ENCODE measurements at regions not wholly inside any gene's neighbourhood (a gene's known extent, or its start where the extent isn't known, plus 50 kb on each side); places are given as distances from the start of the nearest gene placed in this dataset.
"Not testable (repeated sequence)": the region's sequence is repeated elsewhere in the genome, so short reads cannot be mapped to it uniquely, and the experiment has no call there.

DNA sequence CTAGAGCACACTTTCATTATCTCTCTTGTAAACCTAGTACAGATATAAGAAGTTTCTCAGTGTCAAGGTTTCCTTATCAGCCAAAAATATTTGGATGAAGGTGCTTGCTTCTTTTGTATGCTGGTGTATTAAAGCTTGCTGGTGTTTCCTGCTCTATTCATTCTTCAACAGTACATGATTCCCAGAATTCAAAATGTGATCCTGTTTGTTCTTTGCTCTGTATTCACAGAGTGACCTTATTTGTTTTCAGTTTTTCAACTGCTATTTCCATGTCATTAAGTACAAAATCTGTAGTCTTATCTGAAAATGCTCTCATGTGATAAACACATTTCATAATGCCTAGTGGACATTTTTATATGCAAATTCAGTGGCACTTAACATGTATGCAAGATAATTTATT, 1185.8 kb downstream of the SUCLG1 start:
- DNase-seq (ENCODE audit: low spot score), result no peak

DNA sequence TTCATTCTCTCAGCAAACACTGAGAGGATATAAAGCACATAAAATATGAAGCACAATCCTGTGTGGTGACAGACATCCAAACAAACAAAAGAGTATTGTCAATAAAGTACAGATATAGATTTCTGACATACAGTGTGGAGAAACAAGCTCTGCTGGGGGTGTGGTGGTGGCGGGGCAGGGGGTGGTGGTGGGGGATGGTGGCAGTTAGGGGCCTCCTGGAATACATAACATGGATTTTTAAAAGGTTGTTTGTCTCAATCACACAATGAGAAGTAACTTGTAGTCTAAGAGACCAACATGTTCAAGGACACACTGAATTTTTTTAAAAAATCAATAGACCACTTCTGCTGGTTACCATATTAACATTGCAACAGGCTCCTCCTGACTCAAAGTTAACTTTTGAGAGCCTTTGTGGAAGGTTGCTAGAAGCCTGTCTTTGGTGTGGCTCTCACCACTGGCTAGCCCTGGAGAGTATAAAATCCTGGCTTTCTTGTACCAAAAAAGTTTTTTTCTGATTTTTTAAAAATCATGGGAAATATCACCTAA, 1197.4 kb downstream of the SUCLG1 start:
- no peak for DNase-seq (ENCODE audit: low spot score)

GRCh38 chr2:83253848-83254247, 1205.2 kb downstream of the SUCLG1 start:
- no peak for DNase-seq (ENCODE audit: low spot score)

DNA sequence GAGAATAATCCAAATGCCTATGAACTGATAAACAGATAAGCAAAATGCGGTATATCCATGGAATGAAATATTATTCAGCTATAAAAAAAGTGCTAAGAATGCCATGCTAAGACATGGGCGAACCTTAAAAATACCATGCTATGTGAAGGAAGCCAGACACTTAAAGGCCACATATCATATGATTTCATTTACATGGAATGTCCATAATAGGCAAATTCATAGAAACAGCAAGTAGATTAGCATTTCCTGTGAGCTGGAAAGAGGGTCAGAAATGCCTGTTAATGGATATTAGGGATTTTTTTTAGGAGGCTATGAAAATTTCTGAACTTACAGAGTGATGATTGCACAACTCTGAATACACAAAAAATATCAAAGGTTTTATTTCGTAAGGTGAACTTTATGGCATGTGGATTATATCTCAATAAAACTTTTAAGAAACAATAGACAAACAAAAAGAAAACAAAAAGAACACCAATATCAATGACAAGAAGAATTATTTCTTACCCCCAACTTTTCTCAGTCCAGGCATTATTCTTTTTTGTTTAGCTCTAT, 1207.7 kb downstream of the SUCLG1 start:
- DNase-seq (ENCODE audit: low spot score), result no peak

GRCh38 chr2:83245806-83246537, 1213.1 kb downstream of the SUCLG1 start:
- not testable (repeated sequence) for DNase-seq (ENCODE audit: low spot score)

- DNase-seq (ENCODE audit: low spot score), result no peak
These were observed 1218.5 kb downstream of the SUCLG1 start for GRCh38 chr2:83240611-83241010.

DNA sequence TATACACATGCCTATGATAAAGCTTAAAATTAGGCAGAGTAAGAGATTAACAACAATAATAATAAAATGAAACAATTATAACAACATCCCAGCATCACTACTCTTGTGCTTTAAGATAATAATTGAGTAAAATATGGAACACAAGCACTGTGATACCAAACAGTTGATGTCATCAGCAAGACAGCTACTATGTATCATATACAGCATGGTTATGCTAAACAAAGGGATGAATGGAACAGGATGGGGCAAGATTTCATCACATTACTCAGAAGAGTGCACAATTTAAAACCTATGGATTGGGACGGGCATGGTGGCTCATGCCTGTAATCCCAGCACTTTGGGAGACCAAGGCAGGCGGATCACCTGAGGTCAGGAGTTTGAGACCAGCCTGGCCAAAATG, 1221.0 kb downstream of the SUCLG1 start:
- no peak for DNase-seq (ENCODE audit: low spot score)

GRCh38 chr2:83234246-83234645, 1224.8 kb downstream of the SUCLG1 start:
- no peak for DNase-seq (ENCODE audit: low spot score)

- DNase-seq (ENCODE audit: low spot score), result no peak
These were observed 1225.3 kb downstream of the SUCLG1 start for GRCh38 chr2:83233781-83234180.

DNA sequence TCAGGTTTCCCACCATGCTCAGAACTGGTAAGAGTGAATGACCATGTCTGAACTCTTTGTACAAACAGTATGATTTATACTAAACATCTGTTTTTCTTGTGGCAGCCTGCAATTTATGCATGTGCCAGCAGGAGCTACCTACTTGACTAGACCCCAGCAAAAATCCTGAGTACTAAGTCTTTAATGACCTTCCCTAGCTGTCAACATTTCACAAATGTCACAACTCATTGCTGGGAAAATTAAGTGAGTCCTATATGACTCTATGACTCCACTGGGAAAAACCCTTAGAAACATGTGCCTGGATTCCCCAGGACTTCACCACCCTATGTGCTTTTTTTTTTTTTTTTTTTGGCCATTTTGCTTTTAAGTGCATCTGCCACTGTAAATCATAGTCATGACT, 1225.8 kb downstream of the SUCLG1 start:
- no peak for DNase-seq (ENCODE audit: low spot score)

DNA sequence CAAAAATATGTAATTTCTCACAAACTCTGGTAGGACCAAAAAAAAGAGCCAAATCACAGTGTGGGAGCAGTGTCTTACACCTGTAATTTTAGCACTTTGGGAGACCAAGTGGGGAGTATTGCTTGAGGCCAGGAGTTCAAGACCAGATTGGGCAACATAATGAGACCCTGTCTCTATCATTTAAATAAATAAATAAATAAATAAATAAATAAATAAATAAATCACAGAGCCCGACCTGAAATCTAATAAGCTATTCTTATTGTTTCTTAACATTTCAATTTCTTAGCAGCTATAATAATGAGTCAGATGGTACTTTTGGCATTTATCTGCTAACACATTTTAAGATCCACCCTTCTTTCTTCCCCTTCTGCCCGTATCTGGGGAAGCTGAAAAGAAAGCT, 1229.6 kb downstream of the SUCLG1 start:
- DNase-seq (ENCODE audit: low spot score), result no peak

DNA sequence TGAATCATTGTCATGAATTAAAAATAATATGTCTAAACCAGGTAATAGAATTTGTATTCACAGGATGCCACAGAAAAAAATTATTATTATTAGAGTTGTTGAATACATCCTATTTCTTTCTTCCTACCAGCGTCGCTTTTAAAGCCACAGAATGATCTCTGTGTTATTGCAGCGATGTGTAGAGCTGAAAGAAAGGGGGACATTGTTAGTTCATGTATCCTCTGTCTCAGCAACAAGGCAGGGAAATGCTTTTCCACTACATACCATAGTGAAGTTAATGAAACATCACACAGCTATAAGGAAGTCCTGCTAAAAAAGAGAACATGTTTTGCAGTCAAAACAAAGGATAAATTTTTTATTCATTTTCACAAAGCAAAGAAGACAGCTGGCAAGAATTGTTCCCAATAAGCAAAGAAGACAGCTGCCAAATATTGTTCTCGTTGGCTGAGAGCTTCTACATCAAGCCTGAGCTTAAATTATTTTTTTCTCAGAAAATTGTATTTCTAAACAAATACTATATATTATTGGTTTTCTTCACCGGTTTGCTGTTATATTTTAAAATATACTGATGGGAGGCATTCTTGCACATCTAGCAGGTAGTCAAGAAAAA, 1234.4 kb downstream of the SUCLG1 start:
- no peak for DNase-seq (ENCODE audit: low spot score)

GRCh38 chr2:83221258-83221657, 1237.8 kb downstream of the SUCLG1 start:
- DNase-seq (ENCODE audit: low spot score), result no peak

GRCh38 chr2:83217854-83218253, 1241.2 kb downstream of the SUCLG1 start:
- DNase-seq (ENCODE audit: low spot score), result no peak

DNA sequence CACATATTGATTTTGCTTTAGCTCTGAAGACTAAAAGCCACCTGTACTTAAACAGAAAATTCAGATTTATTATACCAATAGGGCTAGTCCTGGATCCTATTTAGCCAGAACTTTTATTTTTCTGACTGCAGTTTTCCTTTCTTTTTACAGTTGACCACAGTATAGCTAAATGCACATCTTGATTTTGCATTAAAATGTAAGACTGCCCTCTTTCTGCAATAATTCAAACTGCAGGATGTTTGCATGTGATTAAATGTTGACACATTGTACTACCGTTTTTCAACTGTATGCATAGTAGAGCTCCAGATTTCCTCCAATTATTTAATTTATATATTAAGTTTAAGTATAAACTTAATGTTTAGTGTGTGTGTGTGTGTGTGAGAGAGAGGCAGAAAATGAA, 1262.9 kb downstream of the SUCLG1 start:
- peak; percentile 65 for DNase-seq (ENCODE audit: low spot score)

GRCh38 chr2:83191316-83191715, 1267.8 kb downstream of the SUCLG1 start:
- DNase-seq (ENCODE audit: low spot score), result no peak

DNA sequence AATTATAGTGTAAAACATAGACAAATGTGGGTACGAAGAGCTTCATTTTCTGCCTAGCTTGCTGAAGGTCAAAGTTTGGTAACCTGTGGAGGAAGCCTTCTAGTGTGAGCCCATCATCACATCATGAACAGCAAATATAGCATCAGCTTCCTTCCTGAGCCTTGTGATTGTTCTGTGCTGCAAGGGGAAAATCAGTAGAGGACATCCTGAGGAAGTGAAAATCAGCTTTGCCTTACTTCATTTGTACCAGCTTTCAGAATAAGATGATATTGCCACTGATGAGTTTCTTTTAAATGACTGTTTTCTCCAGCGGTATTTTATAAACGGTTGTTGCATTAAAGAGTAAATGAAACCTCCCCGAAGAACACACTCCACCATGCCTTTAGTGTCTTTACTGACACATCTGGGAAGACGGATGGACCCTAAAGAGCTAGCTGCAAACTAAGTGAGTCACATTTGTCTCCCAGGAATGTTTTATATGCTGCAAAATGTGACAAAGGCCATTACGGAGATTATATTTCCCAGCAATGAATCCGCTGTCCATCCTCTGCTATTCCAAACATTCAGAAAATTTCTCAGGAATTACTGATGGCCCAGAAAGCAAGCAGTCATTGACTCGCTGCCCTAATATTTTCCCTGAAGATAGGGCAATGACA, 1272.8 kb downstream of the SUCLG1 start:
- DNase-seq (ENCODE audit: low spot score), result no peak

GRCh38 chr2:83180862-83181530, 1278.1 kb downstream of the SUCLG1 start:
- not testable (repeated sequence) for DNase-seq (ENCODE audit: low spot score)

DNA sequence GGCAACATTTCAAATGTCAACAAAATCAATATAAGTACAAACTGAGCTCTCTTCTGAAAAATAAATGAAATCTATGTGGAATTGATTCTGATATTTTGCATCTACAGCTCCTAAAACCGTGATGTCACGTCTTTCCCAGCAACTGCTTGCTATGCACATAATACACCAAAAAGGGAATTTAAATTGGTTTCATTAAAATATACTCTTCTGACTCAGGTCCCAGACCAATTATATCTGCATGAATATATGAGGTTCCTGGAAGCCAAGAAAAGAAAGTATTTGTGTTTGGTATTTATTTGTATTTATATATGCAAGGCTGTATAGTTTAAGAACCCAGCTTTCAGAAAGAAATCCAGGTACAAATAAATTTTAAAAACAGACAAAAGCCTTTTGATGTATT, 1282.5 kb downstream of the SUCLG1 start:
- DNase-seq (ENCODE audit: low spot score), result no peak

GRCh38 chr2:83172841-83173240, 1286.2 kb downstream of the SUCLG1 start:
- DNase-seq (ENCODE audit: low spot score), result peak; percentile 28

DNA sequence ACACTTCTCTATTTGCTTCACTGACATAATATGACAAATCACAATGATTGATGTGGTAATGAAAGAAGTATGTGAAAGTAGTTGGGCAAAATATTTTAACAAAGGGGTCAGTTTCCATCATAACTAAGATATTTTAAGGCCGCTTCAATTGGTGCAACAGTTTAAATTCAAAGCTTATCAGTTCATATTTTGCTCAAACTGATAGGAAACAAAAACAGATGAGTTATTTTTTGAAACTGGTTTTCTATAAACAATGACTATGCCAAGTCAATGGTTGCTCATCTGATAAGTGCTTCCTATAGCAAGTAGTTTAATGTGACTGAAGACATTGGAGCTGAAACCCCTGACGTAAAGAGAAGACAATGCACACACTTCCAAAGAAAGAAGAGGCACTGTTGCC, 1290.7 kb downstream of the SUCLG1 start:
- DNase-seq (ENCODE audit: low spot score), result no peak

DNA sequence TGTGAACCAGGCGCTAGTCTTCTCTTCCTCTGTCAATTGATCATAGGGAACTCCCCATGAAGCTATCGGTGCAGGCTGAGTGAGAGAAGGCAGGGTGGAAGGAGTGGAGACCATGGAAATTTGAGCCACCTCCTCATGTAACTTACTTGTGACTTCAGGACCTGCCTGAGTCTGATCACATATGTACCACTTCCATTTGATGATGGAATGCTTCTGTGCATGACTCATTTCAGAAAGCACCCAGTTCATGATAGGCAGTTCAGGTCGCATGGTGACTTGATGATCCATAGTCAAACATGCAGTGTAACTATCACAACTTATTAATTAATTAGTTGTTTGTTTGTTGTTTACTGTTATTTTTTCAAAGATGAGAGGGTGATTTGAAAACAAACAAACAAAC, 1296.7 kb downstream of the SUCLG1 start:
- no peak for DNase-seq (ENCODE audit: low spot score)

All from umbilical cord (tissue), 1 donor.